GM21360 (cell line): ENCODE measurements at regions not wholly inside any gene's neighbourhood (a gene's known extent, or its start where the extent isn't known, plus 50 kb on each side); places are given as distances from the start of the nearest gene placed in this dataset.

Experiments used
- ATAC-seq: cut with Tn5 transposase; IDR thresholded peaks from one replicate; pipeline ENCODE4 v1.9.1; 2021; ENCODE audit warnings: mild to moderate bottlenecking, moderate library complexity; ENCODE audit not compliant: unreplicated experiment

GRCh38 chr2:153802671-153803070 lies 69.1 kb upstream of the GALNT13 start:
- ATAC-seq, result no peak

DNA sequence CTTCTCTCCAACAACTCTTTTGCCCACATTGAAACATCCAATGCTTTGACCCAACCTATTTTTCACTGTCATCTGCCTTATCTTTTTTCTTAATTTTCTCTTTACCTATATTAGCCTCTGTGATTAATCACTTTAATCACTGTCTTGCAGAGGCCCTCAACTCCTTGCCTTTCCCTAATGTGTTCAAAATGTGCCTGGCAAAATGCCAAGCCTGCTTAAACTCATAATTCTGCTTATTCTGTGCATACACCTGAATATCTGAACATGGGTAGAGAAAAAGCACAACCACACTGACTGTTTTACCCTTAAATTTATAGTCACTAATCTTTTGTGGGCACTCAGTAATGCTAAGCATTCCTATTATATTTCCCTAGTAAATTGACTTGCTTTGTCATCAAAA lies 63.0 kb upstream of the GALNT13 start:
- no peak for ATAC-seq

DNA sequence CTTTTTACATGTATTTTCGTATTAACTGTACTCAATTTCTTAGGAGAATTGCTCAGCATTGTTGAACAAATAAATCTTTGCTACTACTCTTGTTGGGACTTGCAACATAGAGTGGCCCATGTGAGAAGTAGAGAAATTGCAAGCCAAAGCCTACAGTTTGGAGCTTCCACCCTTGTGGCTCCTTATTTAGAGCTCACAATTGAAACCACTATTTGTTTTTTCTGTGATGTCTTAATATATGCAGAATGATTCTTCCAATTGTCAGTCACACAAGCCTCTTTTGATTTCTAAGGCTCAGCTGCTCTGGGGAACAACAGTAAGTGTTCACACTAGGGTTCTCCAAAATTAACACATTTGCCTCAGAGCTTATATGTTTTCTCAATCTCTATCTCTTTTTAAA lies 60.2 kb upstream of the GALNT13 start:
- no peak for ATAC-seq

GRCh38 chr2:153812632-153813031 lies 59.1 kb upstream of the GALNT13 start:
- no peak for ATAC-seq

DNA sequence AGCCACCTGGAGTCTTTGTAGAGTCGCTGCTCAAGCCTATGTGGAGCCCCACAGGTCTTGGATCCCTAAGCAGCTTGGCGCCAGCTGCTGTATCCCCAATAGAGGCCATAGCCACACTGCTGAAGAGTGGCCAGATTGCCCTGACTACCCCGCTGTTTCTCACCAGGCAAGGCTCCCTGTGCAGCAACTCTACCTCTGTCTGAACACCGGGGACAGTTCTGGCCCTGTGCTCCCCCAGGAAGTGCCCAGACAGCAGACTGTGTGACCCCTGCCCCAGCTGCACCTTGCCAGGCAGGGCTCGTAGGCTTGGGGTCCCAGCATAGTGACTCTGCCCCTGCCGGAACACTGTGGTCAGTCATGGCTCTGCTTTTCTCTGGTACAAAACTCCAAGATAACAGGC lies 53.5 kb upstream of the GALNT13 start:
- ATAC-seq, result no peak

DNA sequence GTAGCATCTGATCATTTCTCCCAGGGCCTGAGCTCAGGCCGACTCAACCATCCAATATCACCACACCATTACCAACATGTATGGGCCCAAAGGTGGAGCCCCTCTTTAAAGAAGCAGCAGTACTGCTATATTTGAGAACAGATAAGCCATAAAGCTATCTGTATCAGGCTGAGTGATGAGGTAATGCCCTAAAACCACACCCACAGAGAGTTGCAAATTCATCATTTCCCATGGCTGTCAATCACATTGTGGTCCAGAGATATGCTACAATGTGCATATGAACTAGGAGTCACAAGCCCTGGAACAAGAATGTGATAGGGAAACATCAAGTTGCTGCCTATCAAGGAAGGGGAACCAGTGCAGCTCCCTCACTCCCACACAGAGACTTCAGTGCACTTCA lies 52.6 kb upstream of the GALNT13 start:
- ATAC-seq, result no peak

- no peak for ATAC-seq
Observed at GRCh38 chr2:153819501-153819900, 52.2 kb upstream of the GALNT13 start.
